Muscle layer of colon (tissue), 2 donors: ENCODE measurements at regions not wholly inside any gene's neighbourhood (a gene's known extent, or its start where the extent isn't known, plus 50 kb on each side); places are given as distances from the start of the nearest gene placed in this dataset.

Source experiments
- H3K27ac ChIP-seq: one replicate; pipeline ENCODE4 v1.7.0; 2013; ENCODE audit warnings: low read depth, mild to moderate bottlenecking, low read length, moderate library complexity
- H3K27me3 ChIP-seq, 2 donors: one replicate each; pipeline ENCODE4 v1.7.0; 2013; ENCODE audit warnings: low read length in 2 of 2, mild to moderate bottlenecking in 2 of 2; ENCODE audit not compliant: insufficient read depth in 2 of 2, control insufficient read depth in 1 of 2
- H3K36me3 ChIP-seq: one replicate; pipeline ENCODE4 v1.7.0; 2013; ENCODE audit warnings: mild to moderate bottlenecking, low read length; ENCODE audit not compliant: insufficient read depth
- H3K4me1 ChIP-seq: one replicate; pipeline ENCODE4 v1.7.0; 2013; ENCODE audit warnings: mild to moderate bottlenecking, low read length; ENCODE audit not compliant: insufficient read depth
- H3K4me3 ChIP-seq, 2 donors: one replicate each; pipeline ENCODE4 v1.7.0; 2013; ENCODE audit warnings: low read length in 2 of 2, low read depth in 1 of 2, mild to moderate bottlenecking in 1 of 2, moderate library complexity in 1 of 2
- H3K9ac ChIP-seq: one replicate; pipeline ENCODE4 v1.7.0; 2013; ENCODE audit warnings: low read length
- H3K9me3 ChIP-seq: one replicate; pipeline ENCODE4 v1.7.0; 2013; ENCODE audit warnings: mild to moderate bottlenecking, low read length
- donor health status: abdominal sarcoma.
- donor health status: Adenocarcinoma of cecum.

DNA sequence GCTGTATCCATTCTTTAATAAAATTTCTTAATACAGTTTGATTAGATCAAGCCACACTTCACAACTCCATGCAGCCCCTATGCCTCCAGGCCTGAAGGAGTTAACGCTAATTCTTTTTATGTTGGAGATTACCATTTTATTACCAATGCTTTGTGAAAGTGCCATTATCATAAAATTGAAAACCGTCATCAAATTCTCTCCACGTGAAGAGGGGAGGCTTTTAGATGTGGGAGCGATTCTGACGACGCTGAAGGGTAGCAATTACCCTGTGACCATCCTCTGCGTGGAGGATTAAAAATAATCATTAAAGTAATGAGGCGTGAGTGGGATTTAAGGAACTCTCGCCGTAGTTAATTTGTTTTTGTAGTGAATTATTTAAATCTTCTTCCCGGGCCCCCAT, 278.8 kb downstream of the CRLF2 start:
- no peaks in the 10 kb centered on the region for H3K9me3 ChIP-seq
- no peak overlapping the region for H3K27ac ChIP-seq
- H3K36me3 ChIP-seq: no peaks in the 10 kb centered on the region
- H3K4me3 ChIP-seq: no peak overlapping the region
- H3K27me3 ChIP-seq: no peaks in the 10 kb centered on the region
- no peaks in the 10 kb centered on the region for H3K4me1 ChIP-seq
- no peak overlapping the region for H3K9ac ChIP-seq

DNA sequence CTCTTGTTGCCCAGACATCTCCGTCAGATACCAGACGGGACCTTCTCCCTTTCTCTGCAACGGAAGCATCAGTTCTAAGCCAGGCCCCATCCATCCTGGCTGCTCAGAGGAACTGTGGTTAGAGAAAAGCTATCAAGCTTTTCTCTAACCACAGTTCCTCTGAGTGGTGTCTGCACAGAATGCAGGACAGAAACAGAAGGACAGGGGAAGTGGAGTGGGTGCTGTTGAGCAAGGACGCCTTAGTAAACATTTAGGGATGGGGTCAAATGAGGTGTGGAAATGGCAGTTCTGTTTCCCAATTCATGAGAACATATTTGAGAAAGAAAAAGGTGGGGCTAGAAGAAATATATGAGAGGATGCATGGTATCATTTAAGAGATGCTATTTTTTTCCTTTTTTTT, 283.8 kb downstream of the CRLF2 start:
- H3K9me3 ChIP-seq: no peaks in the 10 kb centered on the region
- H3K36me3 ChIP-seq: no peaks in the 10 kb centered on the region
- H3K27ac ChIP-seq: no peak overlapping the region
- no peaks in the 10 kb centered on the region for H3K27me3 ChIP-seq
- H3K9ac ChIP-seq: no peak overlapping the region
- H3K4me1 ChIP-seq: no peaks in the 10 kb centered on the region
- H3K4me3 ChIP-seq: no peak overlapping the region

DNA sequence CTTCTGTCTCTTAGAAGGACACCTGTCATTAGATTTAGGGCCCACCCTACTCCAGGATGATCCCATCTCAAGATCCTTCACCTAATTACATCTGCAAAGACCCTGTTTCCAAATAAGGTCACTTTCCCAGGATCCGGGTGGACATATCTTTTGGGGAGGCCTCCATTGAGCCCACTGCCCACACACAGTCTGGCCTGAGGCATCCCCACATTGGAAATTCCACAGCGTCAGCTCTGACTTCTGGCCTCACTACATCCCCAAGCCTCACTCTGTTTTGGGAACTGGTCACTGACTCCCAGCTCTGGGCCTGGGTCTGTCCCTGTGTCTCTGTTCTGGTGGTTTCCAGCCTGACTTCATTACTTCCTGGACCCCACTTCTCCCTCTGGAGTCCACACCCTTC, 285.5 kb downstream of the CRLF2 start:
- Histone ChIP-seq H3K27me3 (no peaks in the 10 kb centered on the region), H3K4me3 (no peak overlapping the region), H3K36me3 (no peaks in the 10 kb centered on the region), H3K4me1 (no peaks in the 10 kb centered on the region), H3K9me3 (no peaks in the 10 kb centered on the region), H3K9ac (no peak overlapping the region), H3K27ac (no peak overlapping the region)

DNA sequence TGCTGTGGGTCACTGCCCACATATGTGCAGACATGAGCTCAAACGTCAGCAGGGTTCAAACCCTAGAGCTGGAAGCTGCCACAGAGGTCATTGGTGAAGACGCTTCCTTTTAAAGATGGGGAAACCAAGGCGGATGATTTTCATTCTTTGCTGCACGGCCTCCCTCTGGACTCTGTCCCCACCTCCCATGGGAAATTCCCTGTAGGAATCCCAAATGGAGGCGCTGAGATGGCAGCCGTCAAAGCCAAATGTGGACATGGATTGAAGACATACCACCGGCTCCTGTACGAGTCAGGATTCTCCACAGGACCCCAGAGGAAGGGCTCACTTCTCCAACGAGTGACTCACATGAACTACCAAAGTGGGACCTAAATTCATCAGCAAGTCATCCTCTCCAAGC, 286.4 kb downstream of the CRLF2 start:
- no peaks in the 10 kb centered on the region for H3K27me3 ChIP-seq
- H3K36me3 ChIP-seq: no peaks in the 10 kb centered on the region
- H3K9me3 ChIP-seq: no peaks in the 10 kb centered on the region
- H3K4me3 ChIP-seq: no peak overlapping the region
- no peaks in the 10 kb centered on the region for H3K4me1 ChIP-seq
- H3K9ac ChIP-seq: no peak overlapping the region
- no peak overlapping the region for H3K27ac ChIP-seq

DNA sequence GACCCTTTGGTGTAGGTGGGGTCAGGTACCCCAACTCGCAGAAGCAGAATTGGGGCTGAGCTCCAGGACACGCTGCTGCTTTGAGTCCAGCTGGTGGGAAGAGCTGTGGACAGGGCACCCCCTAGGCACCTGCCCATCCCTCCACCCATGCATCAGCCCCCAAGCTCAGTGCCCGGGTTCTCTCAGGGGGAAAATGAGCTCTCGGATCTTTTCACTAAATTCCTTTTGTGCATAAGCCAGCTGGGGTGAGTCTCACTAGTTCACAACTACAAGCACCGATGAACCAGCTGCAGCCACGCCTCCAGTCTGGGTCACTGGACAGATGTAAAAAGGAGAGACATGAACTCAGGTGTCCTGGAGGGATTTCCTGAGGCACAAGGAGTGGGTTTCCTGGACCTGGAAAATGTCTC, 286.8 kb downstream of the CRLF2 start:
- H3K27me3 ChIP-seq: no peaks in the 10 kb centered on the region
- no peaks in the 10 kb centered on the region for H3K9me3 ChIP-seq
- H3K36me3 ChIP-seq: no peaks in the 10 kb centered on the region
- no peak overlapping the region for H3K9ac ChIP-seq
- no peak overlapping the region for H3K27ac ChIP-seq
- no peak overlapping the region for H3K4me3 ChIP-seq
- no peaks in the 10 kb centered on the region for H3K4me1 ChIP-seq

DNA sequence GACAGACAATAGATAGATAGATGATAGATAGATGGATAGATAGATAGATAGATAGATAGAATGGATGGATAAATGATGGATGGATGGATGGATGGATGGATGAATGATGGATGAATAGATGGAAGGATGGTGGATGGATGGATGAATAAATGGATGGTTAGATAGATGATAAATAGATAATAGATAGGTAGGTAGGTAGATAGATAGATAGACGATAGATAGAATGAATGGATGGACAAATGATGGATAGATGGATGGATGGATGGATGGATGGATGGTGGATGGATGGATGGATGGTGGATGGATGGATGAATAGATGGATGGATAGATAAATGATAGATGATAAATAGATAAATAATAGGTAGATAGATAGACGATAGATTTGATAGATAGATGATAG, 287.4 kb downstream of the CRLF2 start:
- H3K9ac ChIP-seq: no peak overlapping the region
- H3K36me3 ChIP-seq: no peaks in the 10 kb centered on the region
- H3K4me3 ChIP-seq: no peak overlapping the region
- no peaks in the 10 kb centered on the region for H3K9me3 ChIP-seq
- no peak overlapping the region for H3K27ac ChIP-seq
- H3K4me1 ChIP-seq: no peaks in the 10 kb centered on the region
- H3K27me3 ChIP-seq: no peaks in the 10 kb centered on the region

DNA sequence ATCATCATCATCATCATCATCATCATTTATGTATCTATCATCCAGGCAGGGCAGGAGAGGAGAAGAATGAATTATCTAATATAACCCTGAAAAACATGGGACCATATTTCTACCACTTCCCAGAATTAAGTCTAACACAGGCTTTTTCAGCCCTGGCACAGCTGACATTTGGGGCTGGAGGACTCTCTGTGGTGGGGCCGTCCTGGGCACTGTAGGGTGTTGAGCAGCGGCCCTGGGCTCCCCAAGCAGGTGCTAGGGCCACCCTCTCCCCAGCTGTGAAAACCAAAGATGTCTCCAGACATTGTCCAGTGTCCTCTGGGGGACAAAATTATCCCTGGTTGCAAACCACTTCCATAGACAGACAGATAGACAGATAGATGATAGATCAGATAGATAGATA, 288.4 kb downstream of the CRLF2 start:
- Histone ChIP-seq H3K4me3 (no peak overlapping the region), H3K9ac (no peak overlapping the region), H3K36me3 (no peaks in the 10 kb centered on the region), H3K27ac (no peak overlapping the region), H3K27me3 (no peaks in the 10 kb centered on the region), H3K9me3 (no peaks in the 10 kb centered on the region), H3K4me1 (no peaks in the 10 kb centered on the region)

DNA sequence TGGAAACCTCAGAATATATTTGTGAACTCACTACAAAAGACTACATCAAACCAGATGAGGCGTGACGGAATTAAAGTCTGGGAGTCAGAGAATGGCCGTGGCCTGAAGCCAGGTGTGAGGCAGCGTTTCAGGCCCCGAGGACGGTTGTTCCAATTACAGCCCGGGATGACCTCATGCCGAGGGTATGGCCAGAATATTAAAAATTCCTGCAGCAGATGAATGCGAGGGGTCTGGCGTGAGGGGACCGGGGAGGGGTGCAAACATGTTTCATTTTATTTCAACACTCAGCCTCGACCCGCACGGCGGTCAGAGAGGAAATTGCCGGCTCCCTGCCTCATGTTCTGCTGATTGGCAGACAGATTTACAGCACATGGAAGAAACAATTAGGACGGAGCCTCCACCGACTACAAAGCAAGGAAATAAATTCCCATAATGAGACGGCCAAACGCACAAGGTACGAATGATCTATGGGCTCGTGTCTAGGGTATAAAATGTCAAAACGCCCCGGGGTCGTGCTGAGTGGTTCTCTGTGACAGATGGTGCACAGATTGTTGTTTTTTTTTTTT, 289.7 kb downstream of the SHOX start:
- Histone ChIP-seq H3K4me3 (no peak overlapping the region), H3K36me3 (no peaks in the 10 kb centered on the region), H3K9me3 (no peaks in the 10 kb centered on the region), H3K27ac (no peak overlapping the region), H3K9ac (no peak overlapping the region), H3K27me3 (no peaks in the 10 kb centered on the region), H3K4me1 (no peaks in the 10 kb centered on the region)

DNA sequence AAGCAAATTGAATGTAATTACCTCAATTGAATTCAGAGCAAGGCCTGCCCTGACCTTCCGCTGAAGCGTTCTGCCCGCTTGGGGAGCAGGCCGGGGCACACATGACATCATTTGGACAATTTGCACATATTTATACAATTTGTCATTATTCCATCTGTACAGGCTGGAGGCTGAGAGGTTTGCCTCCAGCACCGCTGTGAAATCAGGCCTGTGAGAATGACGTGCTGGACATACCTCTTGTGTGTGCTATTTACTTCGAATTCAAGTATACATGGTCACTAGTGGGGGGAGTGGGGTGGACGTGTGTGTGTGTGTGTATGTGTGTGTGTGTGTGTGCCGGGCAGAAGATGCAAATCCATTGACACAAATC, 285.6 kb downstream of the SHOX start:
- Histone ChIP-seq H3K27ac (no peak overlapping the region), H3K36me3 (no peaks in the 10 kb centered on the region), H3K27me3 (no peaks in the 10 kb centered on the region), H3K9me3 (no peaks in the 10 kb centered on the region), H3K4me3 (no peak overlapping the region), H3K4me1 (no peaks in the 10 kb centered on the region), H3K9ac (no peak overlapping the region)

DNA sequence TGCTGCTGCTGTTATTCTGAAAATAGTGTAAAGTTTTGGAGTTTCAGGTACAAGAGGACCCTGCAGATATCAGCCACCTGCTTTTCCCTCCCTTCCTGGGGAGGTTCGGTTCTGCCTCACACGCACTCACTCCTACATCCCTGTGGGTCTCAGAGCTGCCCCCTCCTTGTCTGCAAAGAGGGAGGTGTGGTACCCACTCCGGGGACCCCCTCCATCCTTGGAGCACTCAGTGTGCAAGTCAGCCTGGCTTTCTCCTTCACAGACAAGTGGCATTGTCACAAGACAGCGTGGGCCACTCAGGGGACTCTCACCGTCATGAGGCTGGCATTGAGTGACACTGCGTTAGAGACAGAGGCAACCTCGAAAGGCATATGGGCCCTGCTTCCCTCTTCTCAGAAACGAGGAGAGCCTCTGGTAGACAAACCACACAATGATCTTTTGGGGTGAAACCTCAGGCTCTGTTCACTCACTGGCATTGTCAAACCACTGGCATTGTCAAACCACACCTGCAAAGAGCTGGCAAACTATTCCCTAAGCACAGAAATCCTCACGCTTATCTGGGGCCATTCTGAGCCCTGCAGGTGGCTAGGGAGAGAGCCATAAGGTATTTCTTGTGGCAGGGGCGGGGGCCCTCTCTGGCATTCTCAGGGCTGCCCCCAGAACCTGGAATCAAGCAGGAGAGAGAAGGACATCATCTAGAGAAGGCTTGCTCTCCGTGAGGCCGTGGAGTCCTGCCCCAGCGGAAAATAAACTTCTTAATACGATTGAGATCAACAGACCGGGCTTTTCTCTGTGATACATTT, 285.0 kb downstream of the SHOX start:
- Histone ChIP-seq H3K4me1 (no peaks in the 10 kb centered on the region), H3K9ac (no peak overlapping the region), H3K4me3 (no peak overlapping the region), H3K27ac (no peak overlapping the region), H3K9me3 (no peaks in the 10 kb centered on the region), H3K36me3 (no peaks in the 10 kb centered on the region), H3K27me3 (no peaks in the 10 kb centered on the region)

DNA sequence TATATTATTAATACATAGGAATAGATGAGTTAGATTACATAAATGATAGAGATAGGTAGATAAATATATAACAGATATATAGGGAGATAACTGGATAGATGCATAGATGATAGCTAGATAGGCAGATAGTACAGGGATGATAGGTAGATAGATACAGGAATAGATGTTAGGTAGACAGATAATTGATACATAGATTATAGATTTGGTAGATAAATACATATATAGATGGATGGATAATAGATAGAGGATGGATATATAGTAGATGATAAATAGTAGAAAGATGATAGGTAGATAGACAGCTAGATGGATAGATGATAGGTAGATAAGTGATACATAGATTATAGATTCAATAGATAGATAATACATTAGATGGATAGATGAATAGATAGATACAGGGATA, 283.6 kb downstream of the SHOX start:
- H3K9ac ChIP-seq: no peak overlapping the region
- H3K27ac ChIP-seq: no peak overlapping the region
- no peaks in the 10 kb centered on the region for H3K36me3 ChIP-seq

DNA sequence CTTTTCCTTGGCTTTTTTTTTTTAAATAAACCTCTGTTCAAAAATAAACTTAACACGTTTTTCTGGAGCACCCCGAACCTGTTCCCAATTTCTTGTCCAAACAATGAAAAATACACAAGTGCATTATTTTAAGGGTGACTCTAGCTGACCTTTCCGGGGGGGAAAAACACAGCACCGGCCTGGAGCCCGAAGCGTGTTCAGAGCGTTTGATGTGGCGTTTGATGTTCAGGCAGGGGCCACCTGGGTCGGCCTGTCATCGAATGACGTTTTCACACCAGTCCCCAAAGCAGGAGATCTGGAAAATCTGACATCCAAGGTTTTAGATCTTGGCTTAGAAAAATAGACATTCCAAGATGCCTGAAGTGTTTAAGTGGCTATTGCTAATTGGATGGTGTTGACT, 282.1 kb downstream of the SHOX start:
- no peak overlapping the region for H3K27ac ChIP-seq
- no peak overlapping the region for H3K4me3 ChIP-seq
- no peaks in the 10 kb centered on the region for H3K36me3 ChIP-seq
- H3K4me1 ChIP-seq: no peaks in the 10 kb centered on the region
- H3K9ac ChIP-seq: no peak overlapping the region
- no peaks in the 10 kb centered on the region for H3K27me3 ChIP-seq
- H3K9me3 ChIP-seq: no peaks in the 10 kb centered on the region

More for the DNA sequence above, 283.6 kb downstream of the SHOX start:
- no peak overlapping the region for H3K4me3 ChIP-seq
- H3K27me3 ChIP-seq: no peaks in the 10 kb centered on the region
- H3K4me1 ChIP-seq: no peaks in the 10 kb centered on the region
- H3K9me3 ChIP-seq: no peaks in the 10 kb centered on the region
